SK-N-MC (cell line): ENCODE measurements at regions not wholly inside any gene's neighbourhood (a gene's known extent, or its start where the extent isn't known, plus 50 kb on each side); places are given as distances from the start of the nearest gene placed in this dataset.

Experiments
- EZH2 ChIP-seq: fragments of 200-600 bp; sonication (generic); IDR thresholded peaks from one replicate; pipeline ENCODE4 v1.6.1; 2017; ENCODE audit warnings: antibody characterized with exemption
- FOXP2 ChIP-seq: optimal IDR thresholded peaks from 2 replicates; pipeline ENCODE3; 2011; ENCODE audit warnings: mild to moderate bottlenecking, moderate library complexity; ENCODE audit not compliant: insufficient read depth; ENCODE audit errors: extremely low read length, control extremely low read depth
- POLR2AphosphoS5 ChIP-seq: IDR thresholded peaks from 2 replicates; pipeline ENCODE4 v1.6.1; 2012; ENCODE audit warnings: mild to moderate bottlenecking, low read depth, low read length, borderline replicate concordance

GRCh38 chr11:112315057-112315720, 54.5 kb upstream of the PLET1 start:
- no peak for TF ChIP-seq POLR2AphosphoS5
- no peak for TF ChIP-seq FOXP2
- TF ChIP-seq EZH2, result no peak
